CD4-positive, alpha-beta T cell treated with Interleukin-6 for 4 hours (primary cell): ENCODE measurements at regions not wholly inside any gene's neighbourhood (a gene's known extent, or its start where the extent isn't known, plus 50 kb on each side); places are given as distances from the start of the nearest gene placed in this dataset.
"Not testable (repeated sequence)": the region's sequence is repeated elsewhere in the genome, so short reads cannot be mapped to it uniquely, and the experiment has no call there.

Experiments used
- DNase-seq: peaks from one replicate; pipeline ENCODE4 v3.0.0-alpha.2; 2020; ENCODE audit warnings: mixed read lengths

DNA sequence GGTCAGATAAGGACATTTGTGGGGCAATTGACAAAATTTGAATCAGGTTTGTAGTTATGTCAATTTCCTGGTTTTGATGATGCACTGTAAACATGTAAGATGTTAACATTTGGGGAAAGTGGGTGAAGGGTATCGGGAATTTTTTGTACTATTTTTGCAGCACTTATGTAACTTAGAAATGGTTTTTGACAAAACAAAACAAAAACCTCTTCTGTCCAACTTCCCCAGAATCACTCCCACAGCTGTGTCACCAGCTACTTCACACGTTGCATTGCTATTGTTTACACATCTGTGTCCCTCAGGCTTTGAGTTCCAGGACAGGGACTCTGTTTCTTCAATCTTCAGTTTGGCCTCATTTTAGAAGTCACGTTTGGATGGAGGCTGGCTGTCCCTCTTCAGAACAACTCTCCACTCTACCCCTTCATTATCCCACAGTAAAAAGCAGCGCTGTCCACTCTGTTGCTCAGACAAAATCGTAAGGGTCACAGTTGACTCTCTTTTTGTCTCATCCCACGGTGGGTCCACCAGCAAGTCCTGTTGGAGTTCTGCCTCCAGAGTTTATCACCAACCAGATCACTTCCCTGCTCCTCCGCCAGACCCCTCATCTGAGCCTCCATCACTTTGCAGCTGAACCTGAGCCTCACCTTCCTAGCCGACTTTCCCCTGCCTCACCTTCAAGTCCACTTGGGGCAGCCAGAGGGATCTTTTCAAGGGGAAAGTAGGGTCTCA, 63.2 kb downstream of the NENF start:
- no peak for DNase-seq

DNA sequence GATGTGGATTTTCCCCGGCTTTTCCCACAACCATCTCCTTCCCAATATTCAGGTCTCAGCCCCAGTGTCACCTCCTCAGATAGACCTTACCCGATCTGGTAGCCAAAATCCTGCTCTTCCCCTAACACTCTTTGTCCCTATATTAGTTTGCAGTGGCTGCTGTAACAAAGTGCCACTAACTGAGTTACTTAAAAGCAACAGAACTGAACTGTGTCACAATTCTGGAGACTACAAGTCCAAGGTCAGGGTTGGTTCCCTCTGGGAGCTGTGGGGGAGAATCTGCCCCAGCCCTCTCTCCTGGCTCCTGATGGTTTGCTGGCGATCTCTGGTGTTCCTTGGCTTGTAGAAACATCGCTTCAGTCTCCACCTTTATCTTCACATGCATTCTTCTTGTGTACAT, 64.0 kb downstream of the NENF start:
- no peak for DNase-seq

GRCh38 chr1:212497553-212497952, 64.8 kb downstream of the NENF start:
- no peak for DNase-seq

DNA sequence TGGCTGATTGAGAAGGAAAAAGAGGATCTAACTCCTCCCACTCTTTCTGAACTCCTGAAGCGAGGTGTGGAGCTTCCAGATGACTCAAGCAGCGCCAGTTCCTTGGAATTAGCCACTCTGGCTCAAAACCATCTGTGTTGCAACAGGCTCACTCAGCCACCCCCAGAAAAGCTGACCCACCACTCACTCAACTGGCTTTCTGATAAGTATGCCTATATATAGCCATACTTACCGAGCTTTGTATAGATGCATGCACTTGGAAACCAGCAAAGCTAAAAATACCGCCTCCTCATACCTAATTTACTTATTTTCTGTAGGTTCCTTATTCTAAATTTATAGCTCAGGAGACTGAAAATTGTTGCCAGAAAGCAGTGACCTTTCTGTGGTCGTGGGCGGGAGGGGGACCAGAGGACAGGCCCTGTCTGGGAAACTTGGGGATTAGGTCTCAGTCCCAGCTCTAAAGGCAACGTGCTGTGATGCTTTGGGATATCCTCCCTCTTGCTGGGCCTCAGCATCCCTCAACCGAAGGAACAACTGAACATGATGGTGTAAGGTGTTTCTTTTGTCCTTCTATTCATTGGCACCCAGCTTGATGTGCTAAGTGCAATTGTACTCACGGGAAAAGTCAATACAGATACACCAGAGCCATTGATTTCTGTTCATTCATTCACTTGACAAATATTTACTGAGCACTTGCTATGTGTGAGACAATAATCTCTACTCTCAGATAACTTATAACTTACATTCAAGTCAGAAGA, 65.7 kb downstream of the NENF start:
- no peak for DNase-seq

- DNase-seq: no peak
Measured at GRCh38 chr1:212500351-212500750, 67.6 kb downstream of the NENF start.

DNA sequence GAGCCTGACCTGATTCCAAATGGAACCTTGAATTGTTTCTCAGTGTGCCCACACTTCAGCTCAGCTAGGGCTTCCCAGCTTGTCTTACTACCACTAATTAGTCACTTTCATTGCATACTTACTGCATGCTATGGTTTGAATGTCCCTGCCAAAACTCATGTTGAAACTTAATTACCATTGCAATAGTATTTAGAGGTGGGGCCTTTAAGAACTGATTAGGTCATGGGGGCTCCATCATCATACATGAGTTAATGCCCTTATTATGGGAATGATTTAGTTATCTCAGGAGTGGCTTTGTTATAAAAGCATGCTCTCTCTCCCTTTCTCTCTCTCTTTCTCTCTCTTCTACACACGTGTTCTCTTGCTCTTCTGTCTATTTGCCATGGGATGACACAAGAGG, 68.3 kb downstream of the NENF start:
- DNase-seq: no peak

- no peak for DNase-seq
Measured at GRCh38 chr1:212503714-212504113, 71.0 kb downstream of the NENF start.

GRCh38 chr1:212504171-212504803, 71.6 kb downstream of the NENF start:
- DNase-seq: no peak

DNA sequence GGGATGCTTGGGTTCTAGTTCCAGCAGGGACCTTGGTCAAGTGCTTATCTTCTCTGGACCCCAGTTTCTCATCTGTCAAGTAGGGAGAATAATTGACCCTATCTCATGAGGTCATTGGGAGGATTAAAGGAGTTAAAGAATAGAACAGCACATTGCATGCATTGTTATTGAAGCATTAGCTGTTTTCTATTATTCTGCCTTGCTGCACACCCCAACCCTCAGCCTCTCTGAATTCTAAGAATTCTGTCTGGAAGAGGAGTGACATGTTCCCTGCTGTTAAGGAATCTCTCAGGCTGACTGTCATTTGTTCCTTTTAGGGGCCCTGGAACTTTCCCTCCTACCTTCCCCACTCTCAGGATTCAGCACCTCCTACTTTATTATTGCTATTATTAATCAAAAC, 73.9 kb downstream of the NENF start:
- no peak for DNase-seq

DNA sequence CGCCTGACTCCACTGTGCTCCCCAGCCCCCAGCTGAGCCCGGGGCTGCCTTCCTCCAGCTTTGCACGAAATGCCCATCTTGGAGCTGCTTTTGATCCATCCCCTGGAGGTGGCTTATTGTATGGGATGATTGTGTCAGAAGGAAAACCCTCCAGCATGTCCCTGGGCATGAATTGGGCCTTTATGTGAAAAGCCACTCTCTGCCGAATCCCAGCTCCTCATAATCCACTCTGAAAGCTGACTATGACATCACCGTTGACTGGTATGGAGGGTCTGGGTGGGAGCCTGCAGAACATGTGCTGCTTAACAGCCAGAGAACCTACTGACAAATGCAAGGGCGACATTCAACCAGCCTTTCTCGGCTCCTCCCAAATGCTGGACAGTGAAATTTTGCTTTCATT, 74.6 kb downstream of the NENF start:
- DNase-seq: no peak

GRCh38 chr1:212512816-212513559, 80.3 kb downstream of the NENF start:
- no peak for DNase-seq

GRCh38 chr1:212513586-212513985, 80.9 kb downstream of the NENF start:
- no peak for DNase-seq

GRCh38 chr1:212514056-212514614, 81.4 kb downstream of the NENF start:
- peak; percentile 39 for DNase-seq

GRCh38 chr1:212514782-212515181, 82.1 kb downstream of the NENF start:
- DNase-seq: no peak

DNA sequence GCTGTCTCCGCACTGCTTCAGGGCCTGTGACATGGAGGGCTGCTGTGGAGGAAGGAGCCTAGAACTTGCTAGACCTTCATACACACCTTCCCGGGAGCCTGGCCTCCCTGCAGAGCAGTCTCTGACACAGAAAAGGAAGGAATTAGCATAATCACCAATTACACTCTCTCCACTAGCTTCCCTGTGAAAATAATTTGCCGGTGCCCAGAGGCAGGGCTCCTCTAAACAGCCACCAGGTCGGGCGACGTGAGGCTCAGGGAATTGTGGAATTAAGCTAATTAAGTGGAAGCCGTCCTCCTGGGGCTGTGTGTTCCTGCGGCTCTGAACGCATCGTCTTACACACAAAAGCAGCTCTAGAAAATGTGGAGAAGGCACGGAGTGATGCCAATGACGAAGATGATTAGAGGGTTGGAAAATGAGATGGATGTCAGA, 82.6 kb downstream of the NENF start:
- no peak for DNase-seq

GRCh38 chr1:212516012-212516411, 83.3 kb downstream of the NENF start:
- not testable (repeated sequence) for DNase-seq

- no peak for DNase-seq
Measured at GRCh38 chr1:212518188-212519054, 85.7 kb downstream of the NENF start.

DNA sequence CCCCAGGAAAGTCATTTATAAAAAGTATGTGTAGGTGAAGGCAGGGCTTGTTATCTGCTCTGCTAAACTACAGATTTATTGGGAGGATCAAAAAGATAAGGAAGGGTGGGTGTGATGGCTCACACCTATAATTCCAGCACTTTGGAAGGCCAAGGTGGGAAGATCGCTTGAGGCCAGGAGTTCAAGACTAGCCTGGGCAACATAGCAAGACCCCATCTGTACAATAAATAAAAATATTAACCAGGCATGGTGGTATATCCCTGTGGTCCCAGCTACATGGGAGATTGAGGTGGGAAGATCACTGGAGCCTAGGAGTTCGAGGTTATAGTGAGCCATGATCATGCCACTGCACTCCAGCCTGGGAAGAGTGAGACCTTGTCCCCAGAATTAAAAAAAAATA, 86.4 kb downstream of the NENF start:
- no peak for DNase-seq

- DNase-seq: no peak
Measured at GRCh38 chr1:212520299-212520698, 87.6 kb downstream of the NENF start.

DNA sequence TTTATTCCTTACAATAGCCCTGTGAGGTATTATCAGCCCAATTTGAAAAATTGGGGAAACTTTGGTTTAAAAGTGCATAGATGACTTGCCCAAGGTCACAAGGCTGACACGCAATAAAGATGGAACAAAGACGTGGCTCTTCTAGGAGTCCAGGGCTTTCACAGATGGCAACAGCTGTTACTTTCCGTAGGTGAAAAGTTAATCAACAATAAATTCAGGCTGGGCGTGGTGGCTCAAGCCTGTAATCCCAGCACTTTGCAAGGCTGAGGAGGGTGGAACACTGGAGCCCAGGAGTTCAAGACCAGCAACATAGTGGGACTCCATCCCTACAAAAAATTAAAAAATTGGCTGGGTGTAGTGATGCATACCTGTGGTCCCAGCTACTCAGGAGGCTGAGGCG, 87.8 kb upstream of the ATF3 start:
- no peak for DNase-seq

DNA sequence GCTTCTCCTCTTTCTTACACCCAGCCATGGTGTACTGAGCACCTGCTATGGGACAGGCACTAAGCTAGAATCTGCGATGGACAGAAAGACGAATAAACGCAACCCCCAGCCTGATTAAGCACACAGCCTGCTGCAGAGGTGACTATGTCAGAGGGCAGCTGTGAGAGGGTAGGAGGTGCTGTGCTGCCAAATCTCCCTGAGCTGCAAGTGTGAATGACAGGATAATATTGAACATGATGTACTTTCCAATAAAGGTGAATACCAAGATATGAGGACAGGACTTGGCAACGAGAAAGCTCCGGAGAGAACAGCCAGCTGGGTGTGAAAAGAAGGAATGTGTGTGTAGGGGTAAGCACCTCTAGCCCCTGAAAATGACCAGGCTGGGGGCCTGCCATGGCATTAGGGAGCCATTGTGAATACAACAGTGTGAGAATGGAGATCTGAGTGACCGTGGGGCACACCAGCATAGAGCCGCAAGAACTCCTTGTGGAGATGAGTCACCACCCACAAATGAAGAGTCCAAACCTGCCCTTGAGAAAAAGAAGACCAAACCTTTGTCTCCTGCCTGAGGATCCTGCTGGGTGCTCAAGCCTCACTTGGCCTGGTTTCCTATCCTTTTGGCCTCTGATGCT, 83.0 kb upstream of the ATF3 start:
- no peak for DNase-seq
